Panc1 (cell line): ENCODE measurements at regions not wholly inside any gene's neighbourhood (a gene's known extent, or its start where the extent isn't known, plus 50 kb on each side); places are given as distances from the start of the nearest gene placed in this dataset.

ENCODE experiments used
- CTCF ChIP-seq: fragments of 450-650 bp; IDR thresholded peaks from 2 replicates; pipeline ENCODE4 v1.5.1; 2017; ENCODE audit warnings: mild to moderate bottlenecking
- POLR2AphosphoS5 ChIP-seq: IDR thresholded peaks from 2 replicates; pipeline ENCODE4 v1.6.1; 2012; ENCODE audit warnings: mild to moderate bottlenecking, low read depth, low read length, moderate library complexity

DNA sequence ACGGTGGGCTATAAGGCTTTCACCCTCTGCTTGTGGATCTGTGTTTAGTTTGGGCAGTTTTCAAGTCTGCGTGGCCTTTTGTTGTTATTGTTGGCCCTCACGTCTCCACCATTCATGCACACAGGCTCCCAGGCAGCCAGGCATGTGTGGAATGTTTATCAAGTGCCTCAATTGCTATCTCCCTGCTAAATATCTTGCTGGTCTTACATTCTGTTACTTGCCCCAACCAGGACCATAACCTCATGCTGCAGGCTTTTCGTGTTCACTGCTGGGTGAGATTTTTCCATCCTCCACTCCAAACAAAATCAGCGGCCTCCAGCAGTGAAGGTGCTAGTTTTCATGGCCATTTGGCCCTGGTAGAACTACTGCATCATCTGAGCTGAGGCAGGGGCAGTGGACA, 63.0 kb upstream of the DSC1 start:
- TF ChIP-seq POLR2AphosphoS5 = no peak
- no peak for TF ChIP-seq CTCF
